ENCODE measurements at regions not wholly inside any gene's neighbourhood (a gene's known extent, or its start where the extent isn't known, plus 50 kb on each side); places are given as distances from the start of the nearest gene placed in this dataset.

GRCh38 chr5:67372887-67373286, 176.3 kb upstream of the CD180 start:
- Mint-ChIP-seq H3K27me3 (ENCODE audit: insufficient read depth, low read depth) (peaks cover 7% of the 10 kb centered on the region), H3K9me3 (peaks cover 28% of the 10 kb centered on the region), H3K27ac (no peak overlapping the region), H3K4me1 (peaks cover 18% of the 10 kb centered on the region), H3K4me3 (no peak overlapping the region), H3K36me3 (peaks cover 2% of the 10 kb centered on the region)
- peaks cover 10% of the 10 kb centered on the region for H3F3A ChIP-seq (ENCODE audit: low read depth)
- H3K27ac ChIP-seq = no peak overlapping the region
- no peak overlapping the region for H3K4me2 ChIP-seq
- no peak overlapping the region for H2AFZ ChIP-seq (replicated peaks)
- peaks cover 17% of the 10 kb centered on the region for H3K4me1 ChIP-seq
- TF ChIP-seq CTCF (IDR thresholded peaks at IDR 0.05) = no peak
- TF ChIP-seq EZH2phosphoT487 (IDR thresholded peaks at IDR 0.05) = no peak
- TF ChIP-seq EZH2 (IDR thresholded peaks at IDR 0.05) = no peak
- no peaks in the 10 kb centered on the region for H4K20me1 ChIP-seq (ENCODE audit: low read depth)
- H3K9ac ChIP-seq = no peak overlapping the region
- H3K4me3 ChIP-seq = no peak overlapping the region
- DNase-seq (ENCODE audit: low spot score) = no peak
- H3K79me2 ChIP-seq (ENCODE audit: low read depth) = no peaks in the 10 kb centered on the region
- no peaks in the 10 kb centered on the region for H3K36me3 ChIP-seq
- H3K27me3 ChIP-seq = no peaks in the 10 kb centered on the region
- no peaks in the 10 kb centered on the region for H3K9me3 ChIP-seq (ENCODE audit: low read depth)

GRCh38 chr5:67371924-67372323, 175.3 kb upstream of the CD180 start:
- Mint-ChIP-seq H3K4me3 (no peak overlapping the region), H3K9me3 (peaks cover 28% of the 10 kb centered on the region), H3K36me3 (peaks cover 2% of the 10 kb centered on the region), H3K27me3 (ENCODE audit: insufficient read depth, low read depth) (peaks cover 4% of the 10 kb centered on the region), H3K27ac (no peak overlapping the region), H3K4me1 (peaks cover 10% of the 10 kb centered on the region)
- Histone ChIP-seq H3F3A (ENCODE audit: low read depth) (peaks cover 2% of the 10 kb centered on the region), H3K4me1 (peaks cover 10% of the 10 kb centered on the region), H2AFZ (replicated peaks) (no peak overlapping the region), H4K20me1 (ENCODE audit: low read depth) (no peaks in the 10 kb centered on the region), H3K4me2 (no peak overlapping the region), H3K79me2 (ENCODE audit: low read depth) (no peaks in the 10 kb centered on the region), H3K27ac (no peak overlapping the region), H3K9ac (no peak overlapping the region), H3K4me3 (no peak overlapping the region), H3K27me3 (no peaks in the 10 kb centered on the region), H3K9me3 (ENCODE audit: low read depth) (no peaks in the 10 kb centered on the region), H3K36me3 (no peaks in the 10 kb centered on the region)
- DNase-seq (ENCODE audit: low spot score) = no peak
- TF ChIP-seq CTCF (IDR thresholded peaks at IDR 0.05) = no peak
- TF ChIP-seq EZH2phosphoT487 (IDR thresholded peaks at IDR 0.05) = no peak
- TF ChIP-seq EZH2 (IDR thresholded peaks at IDR 0.05) = no peak

- Histone ChIP-seq H4K20me1 (ENCODE audit: low read depth) (no peaks in the 10 kb centered on the region), H3K4me1 (no peaks in the 10 kb centered on the region), H3K9ac (no peak overlapping the region), H3K27ac (no peak overlapping the region), H3K4me2 (no peak overlapping the region), H3K36me3 (no peaks in the 10 kb centered on the region), H3K9me3 (ENCODE audit: low read depth) (no peaks in the 10 kb centered on the region), H3K27me3 (no peaks in the 10 kb centered on the region), H2AFZ (replicated peaks) (no peak overlapping the region), H3F3A (ENCODE audit: low read depth) (no peaks in the 10 kb centered on the region), H3K4me3 (no peak overlapping the region), H3K79me2 (ENCODE audit: low read depth) (no peaks in the 10 kb centered on the region)
- no peak overlapping the region for H3K27ac Mint-ChIP-seq
- H3K4me3 Mint-ChIP-seq = no peak overlapping the region
- TF ChIP-seq EZH2phosphoT487 (IDR thresholded peaks at IDR 0.05) (no peak), EZH2 (IDR thresholded peaks at IDR 0.05) (no peak), CTCF (IDR thresholded peaks at IDR 0.05) (no peak)
- no peaks in the 10 kb centered on the region for H3K36me3 Mint-ChIP-seq
- no peaks in the 10 kb centered on the region for H3K27me3 Mint-ChIP-seq (ENCODE audit: insufficient read depth, low read depth)
- no peaks in the 10 kb centered on the region for H3K9me3 Mint-ChIP-seq
- H3K4me1 Mint-ChIP-seq = no peaks in the 10 kb centered on the region
- no peak for DNase-seq (ENCODE audit: low spot score)
These were observed 170.2 kb upstream of the CD180 start for GRCh38 chr5:67366691-67367395.

Measured in neural progenitor cell (in vitro differentiated cells).